Ishikawa (cell line): ENCODE measurements at regions not wholly inside any gene's neighbourhood (a gene's known extent, or its start where the extent isn't known, plus 50 kb on each side); places are given as distances from the start of the nearest gene placed in this dataset.

Experiments used
- CEBPB ChIP-seq: IDR thresholded peaks from 2 replicates; pipeline ENCODE4 v1.6.1; 2012
- CREB1 ChIP-seq: IDR thresholded peaks from 2 replicates; pipeline ENCODE4 v1.6.1; 2012; ENCODE audit warnings: low read depth
- EGR1 ChIP-seq: IDR thresholded peaks from 2 replicates; pipeline ENCODE4 v1.6.1; 2012
- EP300 ChIP-seq: IDR thresholded peaks from 2 replicates; pipeline ENCODE4 v1.6.1; 2012; ENCODE audit warnings: borderline replicate concordance
- FOXM1 ChIP-seq: IDR thresholded peaks from 2 replicates; pipeline ENCODE4 v1.6.1; 2012; ENCODE audit warnings: low read depth, borderline replicate concordance
- MAX ChIP-seq: IDR thresholded peaks from 2 replicates; pipeline ENCODE4 v1.6.1; 2012
- NFIC ChIP-seq: IDR thresholded peaks from 2 replicates; pipeline ENCODE4 v1.6.1; 2012
- RAD21 ChIP-seq: IDR thresholded peaks from 2 replicates; pipeline ENCODE4 v1.6.1; 2012; ENCODE audit warnings: low read depth
- REST ChIP-seq: IDR thresholded peaks from 2 replicates; pipeline ENCODE4 v1.6.1; 2012; ENCODE audit warnings: low read depth, mild to moderate bottlenecking
- TAF1 ChIP-seq: IDR thresholded peaks from 2 replicates; pipeline ENCODE4 v1.6.1; 2012; ENCODE audit warnings: low read depth, mild to moderate bottlenecking
- TCF12 ChIP-seq: IDR thresholded peaks from 2 replicates; pipeline ENCODE4 v1.6.1; 2012; ENCODE audit warnings: low read depth
- TEAD4 ChIP-seq: IDR thresholded peaks from 2 replicates; pipeline ENCODE4 v1.6.1; 2012
- USF1 ChIP-seq: IDR thresholded peaks from 2 replicates; pipeline ENCODE4 v1.6.1; 2012
- YY1 ChIP-seq: IDR thresholded peaks from 2 replicates; pipeline ENCODE4 v1.6.1; 2012; ENCODE audit warnings: low read depth
- ZBTB7A ChIP-seq: IDR thresholded peaks from 2 replicates; pipeline ENCODE4 v1.6.1; 2012; ENCODE audit warnings: low read depth

GRCh38 chr10:56298941-56299340 is 62.1 kb downstream of the ZWINT start:
- no peak for TF ChIP-seq EP300
- TF ChIP-seq EGR1 = no peak
- no peak for TF ChIP-seq CREB1
- no peak for TF ChIP-seq NFIC
- TF ChIP-seq MAX = no peak
- no peak for TF ChIP-seq FOXM1
- no peak for TF ChIP-seq CEBPB
- no peak for TF ChIP-seq TCF12

GRCh38 chr10:56296618-56297017 is 64.4 kb downstream of the ZWINT start:
- TF ChIP-seq EGR1 (no peak), TEAD4 (no peak), FOXM1 (no peak), RAD21 (no peak), CREB1 (no peak)

GRCh38 chr10:56288403-56288802 is 72.7 kb downstream of the ZWINT start:
- TF ChIP-seq TCF12 (no peak), EP300 (no peak), ZBTB7A (no peak), MAX (no peak), TAF1 (no peak), YY1 (no peak), RAD21 (no peak), CREB1 (no peak), FOXM1 (no peak), USF1 (no peak), REST (no peak)

- no peak for TF ChIP-seq FOXM1
- TF ChIP-seq CEBPB = no peak
- TF ChIP-seq TEAD4 = no peak
- no peak for TF ChIP-seq USF1
- TF ChIP-seq EGR1 = no peak
- TF ChIP-seq TCF12 = no peak
- TF ChIP-seq RAD21 = no peak
- TF ChIP-seq NFIC = no peak
- no peak for TF ChIP-seq TAF1
- TF ChIP-seq EP300 = no peak
- TF ChIP-seq ZBTB7A = no peak
- no peak for TF ChIP-seq YY1
- no peak for TF ChIP-seq MAX
- no peak for TF ChIP-seq CREB1
- no peak for TF ChIP-seq REST
Measured at GRCh38 chr10:56286096-56286495, 75.0 kb downstream of the ZWINT start.

- TF ChIP-seq ZBTB7A (no peak), CREB1 (no peak), MAX (no peak), EGR1 (no peak), RAD21 (no peak), TCF12 (no peak), YY1 (no peak), CEBPB (no peak), EP300 (no peak), REST (no peak), USF1 (no peak), FOXM1 (no peak), TEAD4 (no peak), TAF1 (no peak), NFIC (no peak)
Measured at GRCh38 chr10:56279270-56279669, 81.8 kb downstream of the ZWINT start.
